Stimulated activated CD4-positive, alpha-beta T cell treated with anti-CD3 and anti-CD28 coated beads, Interleukin-1b, Interleukin-23, amount 100 ng/mL, for 1 hour (primary cell): ENCODE measurements at regions not wholly inside any gene's neighbourhood (a gene's known extent, or its start where the extent isn't known, plus 50 kb on each side); places are given as distances from the start of the nearest gene placed in this dataset.
"Not testable (repeated sequence)": the region's sequence is repeated elsewhere in the genome, so short reads cannot be mapped to it uniquely, and the experiment has no call there.

ENCODE experiments used
- DNase-seq, 2 donors: peaks; one replicate each; pipeline ENCODE4 v3.0.0-alpha.2; 2020; ENCODE audit warnings: low read depth in 2 of 2

GRCh38 chr12:13350381-13350780 lies 153.9 kb downstream of the EMP1 start:
- no peak for DNase-seq

- no peak for DNase-seq
Measured at GRCh38 chr12:13348464-13348863, 151.9 kb downstream of the EMP1 start.

DNA sequence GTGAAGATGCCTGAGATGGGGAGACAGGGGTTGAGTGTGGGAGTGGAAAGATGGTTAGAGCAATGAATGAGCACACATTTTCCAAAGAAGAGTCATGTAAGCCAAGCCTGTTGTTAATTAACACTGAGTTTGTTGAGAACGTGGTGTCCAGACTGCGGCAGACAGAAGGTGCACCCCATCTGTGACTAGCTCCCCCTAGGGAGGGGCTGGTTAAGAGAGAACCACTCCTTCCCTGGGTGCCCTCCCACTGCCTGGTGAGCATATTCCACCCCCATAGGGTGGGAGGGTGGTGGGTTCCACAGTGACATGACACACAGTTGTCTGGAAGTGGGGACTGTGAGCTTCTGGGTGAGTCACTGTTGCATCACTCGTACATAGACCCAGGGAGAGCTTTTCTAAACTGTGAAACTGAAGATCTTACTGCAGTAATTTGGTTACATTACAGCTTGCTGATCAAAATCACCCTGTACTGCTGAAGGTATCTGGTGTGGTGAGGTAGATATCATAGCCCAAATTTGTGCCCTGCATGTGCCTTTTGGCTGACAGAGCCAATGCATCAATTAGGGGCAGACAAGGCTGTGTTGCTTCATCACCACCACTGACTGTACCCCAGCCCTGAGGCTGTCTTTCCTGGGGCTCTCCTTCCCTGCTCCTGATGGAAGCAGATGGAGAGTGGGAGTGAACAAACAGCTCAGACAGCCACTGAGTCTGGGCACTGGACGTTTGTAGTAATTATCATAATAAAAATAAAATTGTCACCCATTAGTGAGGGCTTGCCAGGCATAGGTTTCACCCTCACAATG lies 150.9 kb downstream of the EMP1 start:
- DNase-seq: peak in 1 of 2 donors; percentile 11

DNA sequence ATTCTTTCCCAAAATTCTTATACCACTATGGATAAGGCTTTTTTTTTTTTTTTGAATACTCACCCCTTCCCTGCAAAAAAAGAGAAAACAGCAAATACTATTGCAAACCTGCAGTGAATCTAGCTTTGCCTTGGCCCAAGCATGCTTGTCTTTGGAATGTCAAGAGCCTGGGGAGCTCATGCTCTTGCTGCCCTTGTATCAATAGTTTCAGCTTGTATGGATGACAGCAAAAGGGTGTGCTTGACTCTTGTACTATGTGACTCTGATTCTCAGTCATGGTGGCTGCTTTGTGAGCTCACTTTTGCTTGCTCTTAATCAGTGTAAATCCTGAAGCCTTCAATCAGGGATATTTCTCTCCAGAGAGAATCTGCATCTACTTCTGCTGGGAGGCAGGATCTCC lies 149.2 kb downstream of the EMP1 start:
- DNase-seq: no peak

DNA sequence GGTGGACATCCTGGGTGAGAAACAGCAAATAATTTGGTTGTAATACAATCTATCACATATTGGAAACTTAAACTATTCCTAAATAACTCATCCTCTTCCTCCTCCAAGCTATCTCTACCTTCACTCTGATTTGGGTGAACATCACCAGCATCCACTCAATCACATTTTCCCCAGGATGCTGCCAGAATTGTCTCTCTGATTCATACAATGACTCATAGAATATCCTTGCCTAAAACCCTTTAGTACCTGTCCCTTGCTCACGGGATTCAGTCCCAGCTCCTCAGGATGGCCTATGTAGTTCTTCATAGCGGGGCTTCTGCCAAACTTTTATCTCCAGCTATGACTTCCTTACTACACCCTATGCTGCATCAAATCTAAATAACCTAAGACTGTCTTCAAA lies 146.8 kb downstream of the EMP1 start:
- no peak for DNase-seq

DNA sequence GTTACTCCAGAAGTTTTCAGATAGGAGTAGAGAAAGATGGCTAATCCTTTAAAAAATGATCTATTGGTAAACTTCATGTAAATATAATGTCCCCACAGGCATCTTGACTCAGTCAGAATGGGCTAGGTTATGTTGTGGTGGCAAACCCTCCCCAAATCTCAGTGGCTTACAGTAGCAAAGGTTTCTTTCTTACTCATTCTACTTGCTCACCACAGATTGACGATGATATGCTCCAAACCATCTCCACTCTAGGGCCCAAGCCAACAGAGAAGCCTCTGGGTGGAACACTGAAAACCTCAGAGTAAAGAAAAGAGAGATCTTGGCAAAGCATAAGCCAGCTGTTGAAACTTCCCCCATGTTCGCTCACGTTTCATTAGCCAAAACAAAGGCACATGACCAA lies 146.4 kb downstream of the EMP1 start:
- no peak for DNase-seq

DNA sequence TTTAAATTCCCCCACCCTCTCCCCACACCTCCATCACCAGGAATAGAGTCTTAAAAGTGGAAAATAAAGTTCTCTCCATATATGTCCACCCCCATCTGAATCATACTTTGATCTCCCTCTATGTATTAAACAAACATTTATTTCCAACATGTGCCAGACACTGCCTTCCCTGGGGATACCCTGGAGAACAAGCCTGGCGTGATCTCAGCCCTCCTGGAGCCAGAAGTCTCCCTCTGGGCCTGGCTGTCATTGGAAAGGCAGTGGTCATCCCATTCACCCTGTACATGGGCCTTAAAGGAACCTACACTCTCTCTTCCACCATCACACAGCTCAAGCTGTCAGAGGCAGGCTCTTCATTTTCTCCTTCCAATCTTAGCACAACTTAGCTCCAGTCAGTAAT lies 143.6 kb downstream of the EMP1 start:
- no peak for DNase-seq

DNA sequence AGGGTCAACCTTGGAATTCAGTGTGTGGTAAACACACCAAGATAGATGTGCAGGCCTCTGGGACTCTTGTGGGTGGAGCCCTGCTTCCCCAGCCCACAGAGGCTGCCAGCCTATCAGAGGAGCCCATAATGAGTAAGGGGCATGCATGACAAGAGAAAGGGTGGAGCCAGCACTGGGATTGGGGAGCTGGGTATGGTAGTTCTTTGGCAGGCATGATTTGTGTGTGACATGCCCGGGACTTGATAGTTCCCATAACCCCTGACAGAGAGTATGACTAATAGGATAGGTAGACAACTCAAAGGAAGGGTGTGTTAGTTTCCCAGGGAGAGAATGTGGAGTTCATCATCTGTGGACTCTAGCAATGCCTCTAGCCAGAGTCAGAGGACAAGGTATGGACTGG lies 143.0 kb downstream of the EMP1 start:
- no peak for DNase-seq

DNA sequence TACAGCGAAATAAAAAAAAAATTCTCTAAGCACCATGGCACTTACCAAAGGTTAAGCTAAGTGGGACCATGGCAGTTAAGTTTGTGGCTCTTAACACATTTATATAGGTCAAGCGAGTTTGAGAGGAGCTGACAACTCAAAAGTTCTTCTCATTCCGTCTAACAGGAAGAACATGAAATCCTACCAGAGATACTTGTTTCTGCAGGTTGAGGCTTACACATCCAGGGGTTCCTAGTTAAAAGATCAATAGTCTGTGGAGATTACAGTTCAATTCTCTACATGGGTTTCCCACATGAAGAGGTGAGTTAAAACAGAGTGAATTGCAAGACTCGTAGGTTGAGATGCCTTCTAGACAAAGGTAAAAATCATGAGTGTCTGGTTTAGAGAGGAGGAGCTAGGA lies 142.6 kb downstream of the EMP1 start:
- DNase-seq: no peak

- DNase-seq: no peak
Measured at GRCh38 chr12:13337791-13338190, 141.3 kb downstream of the EMP1 start.

DNA sequence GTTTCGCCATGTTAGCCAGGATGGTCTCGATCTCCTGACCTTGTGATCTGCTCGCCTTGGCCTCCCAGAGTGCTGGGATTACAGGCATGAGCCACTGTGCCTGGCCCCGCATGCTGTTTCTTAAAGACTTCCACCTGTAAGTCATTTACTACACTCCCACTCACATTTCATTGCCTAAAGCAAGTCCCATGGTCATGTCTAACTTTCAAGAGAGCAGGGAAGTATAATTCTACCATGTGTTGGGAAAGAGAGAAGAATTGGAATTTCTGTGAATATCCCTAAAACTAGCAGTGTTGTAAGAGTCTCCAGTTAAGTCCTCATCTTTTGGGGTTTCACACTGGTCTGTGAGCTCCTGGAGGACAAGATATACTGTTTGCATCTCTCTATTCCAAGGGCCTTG lies 139.7 kb downstream of the EMP1 start:
- no peak for DNase-seq

GRCh38 chr12:13328535-13328934 lies 132.0 kb downstream of the EMP1 start:
- DNase-seq: no peak

- DNase-seq: no peak
Measured at GRCh38 chr12:13326076-13326475, 129.6 kb downstream of the EMP1 start.

DNA sequence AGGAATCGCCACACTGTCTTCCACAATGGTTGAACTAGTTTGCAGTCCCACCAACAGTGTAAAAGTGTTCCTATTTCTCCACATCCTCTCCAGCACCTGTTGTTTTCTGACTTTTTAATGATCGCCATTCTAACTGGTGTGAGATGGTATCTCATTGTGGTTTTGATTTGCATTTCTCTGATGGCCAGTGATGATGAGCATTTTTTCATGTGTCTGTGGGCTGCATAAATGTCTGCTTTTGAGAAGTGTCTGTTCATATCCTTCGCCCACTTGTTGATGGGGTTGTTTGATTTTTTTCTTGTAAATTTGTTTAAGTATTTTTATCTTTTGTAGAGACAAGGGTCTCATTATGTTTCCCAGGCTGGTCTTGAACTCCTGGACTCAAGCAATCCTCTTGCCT lies 128.5 kb downstream of the EMP1 start:
- DNase-seq: not testable (repeated sequence)

DNA sequence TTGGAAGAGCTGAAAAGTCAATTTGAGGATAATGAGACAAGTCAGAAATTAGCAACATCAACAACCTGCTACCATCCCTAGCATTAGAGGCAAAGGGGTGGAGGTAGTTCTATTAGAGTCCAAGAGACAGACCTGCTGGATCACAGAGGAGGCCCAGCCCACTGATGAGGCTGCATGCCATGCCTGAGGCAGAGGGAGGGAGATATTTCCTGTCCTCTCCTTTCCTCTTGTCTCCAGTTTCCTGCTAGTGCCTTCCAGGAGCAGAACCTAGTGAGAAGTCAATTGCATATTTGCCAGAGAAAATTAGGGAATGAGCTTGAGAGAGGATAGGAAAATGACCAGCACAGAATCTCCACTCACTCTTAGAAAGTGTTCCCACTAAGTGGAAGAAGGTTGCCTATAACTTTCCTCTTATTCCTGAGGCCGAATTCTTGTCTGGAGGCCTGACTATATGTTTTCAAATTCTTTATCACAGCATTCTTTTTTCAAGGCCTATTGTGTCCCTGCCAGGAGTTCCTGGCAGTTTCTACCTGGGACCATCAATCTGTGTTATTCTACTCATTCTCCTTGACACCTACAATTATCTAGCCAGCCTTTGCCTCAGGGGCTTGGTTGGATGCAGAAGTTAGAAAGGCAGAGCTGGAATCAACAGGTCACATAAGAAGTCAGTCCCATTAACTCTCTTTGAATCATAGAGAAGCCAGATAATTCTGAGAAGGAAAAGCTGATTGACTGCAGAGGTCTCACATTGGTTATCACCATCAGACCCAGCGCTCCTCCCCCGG lies 121.9 kb downstream of the EMP1 start:
- no peak for DNase-seq

- DNase-seq: no peak
Measured at GRCh38 chr12:13316587-13317246, 120.2 kb downstream of the EMP1 start.

DNA sequence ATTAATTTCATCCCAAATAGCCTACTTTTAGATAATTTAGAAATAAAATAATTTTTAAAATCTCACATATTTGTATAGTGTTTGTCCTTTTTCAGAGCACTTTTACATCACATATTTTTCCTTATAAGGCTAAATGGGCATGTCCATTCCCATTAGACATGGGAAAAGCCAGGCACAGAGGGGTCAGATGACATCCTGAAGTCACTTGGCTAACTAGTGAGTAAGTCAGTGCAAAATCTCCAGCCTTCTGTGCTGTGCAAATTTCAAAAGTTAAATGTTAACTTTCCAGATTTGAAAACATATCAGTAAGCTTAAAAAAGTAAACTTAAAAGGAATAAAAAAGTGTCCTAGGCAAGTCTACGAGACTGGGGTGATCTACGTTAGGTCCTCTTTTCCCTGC lies 117.4 kb downstream of the EMP1 start:
- no peak for DNase-seq

- no peak for DNase-seq
Measured at GRCh38 chr12:13311551-13311950, 115.0 kb downstream of the EMP1 start.

DNA sequence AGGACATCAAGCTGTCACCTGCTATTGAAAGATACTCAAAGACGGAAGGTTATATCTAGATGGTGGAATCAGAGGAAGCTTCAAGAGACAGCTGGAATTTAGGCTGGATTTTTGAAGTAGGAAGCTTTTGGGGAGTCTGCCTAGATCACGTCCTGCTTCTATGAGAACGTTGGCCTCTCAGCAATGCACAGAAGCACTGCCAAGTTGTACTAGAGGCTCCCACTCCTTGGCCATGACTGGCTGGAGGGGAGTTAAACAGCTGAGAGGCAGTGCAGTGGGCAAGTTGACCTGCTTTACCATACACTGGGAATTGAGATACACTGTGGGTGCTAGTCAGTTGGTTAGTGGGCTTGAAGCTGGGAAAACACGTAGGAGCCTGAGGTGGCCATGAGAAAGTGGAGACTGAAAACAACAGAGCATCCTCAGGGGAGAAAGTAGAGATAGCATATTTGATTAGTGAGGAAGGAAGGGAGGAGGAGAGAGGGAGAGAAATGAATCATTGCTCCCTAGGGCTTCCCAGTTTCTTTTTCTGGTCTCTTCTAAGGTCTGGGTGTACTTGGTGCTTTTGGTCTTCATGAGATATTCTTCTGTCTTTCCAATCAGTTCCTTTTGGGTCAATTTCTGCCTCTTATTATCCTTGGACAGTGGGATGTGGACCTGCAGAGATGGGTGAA lies 110.8 kb downstream of the EMP1 start:
- no peak for DNase-seq

DNA sequence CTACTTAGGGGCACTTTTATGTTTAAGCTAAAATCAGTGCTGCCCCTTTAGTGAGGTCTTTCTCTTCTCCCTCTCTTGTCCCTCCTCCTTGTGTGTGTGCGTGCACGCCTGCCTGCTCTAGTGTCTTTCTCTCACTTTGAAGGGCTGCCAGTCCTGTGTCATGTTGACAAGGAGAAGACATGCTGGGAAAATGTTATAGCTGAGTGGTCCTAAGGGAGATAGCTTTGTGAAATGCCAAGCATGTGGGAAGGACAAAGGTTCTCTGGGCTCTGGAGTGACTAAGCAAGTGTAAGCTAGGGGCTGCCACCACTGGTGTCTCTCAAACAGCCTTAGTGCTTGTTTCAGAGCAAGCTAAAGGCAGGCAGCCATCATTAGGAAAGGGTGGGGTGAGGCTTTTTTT lies 108.4 kb downstream of the EMP1 start:
- DNase-seq: no peak

DNA sequence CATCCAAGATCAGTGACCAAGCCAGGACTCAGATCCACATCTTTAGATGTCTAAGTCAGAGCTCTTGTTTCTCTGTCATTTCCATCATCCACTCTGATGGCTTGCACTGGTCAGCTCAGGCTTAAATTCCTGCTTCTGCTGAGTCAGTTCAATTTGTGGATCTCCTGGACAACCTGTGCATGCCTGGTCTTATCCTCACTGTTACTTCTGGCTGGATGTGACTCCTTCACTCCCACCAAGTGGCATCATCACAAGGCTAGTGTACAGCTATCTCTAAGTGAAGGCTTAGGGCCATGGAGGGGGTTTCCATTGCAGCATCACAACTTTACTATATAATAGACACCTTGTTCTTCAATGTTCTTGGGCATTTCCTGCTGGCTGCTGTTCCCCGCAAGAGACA lies 102.9 kb downstream of the EMP1 start:
- DNase-seq: no peak

GRCh38 chr12:13293096-13293495 lies 96.6 kb downstream of the EMP1 start:
- DNase-seq: no peak
